CD4-positive, alpha-beta T cell treated with Interleukin-1 beta for 1 hour (primary cell): ENCODE measurements at regions not wholly inside any gene's neighbourhood (a gene's known extent, or its start where the extent isn't known, plus 50 kb on each side); places are given as distances from the start of the nearest gene placed in this dataset.

Experiments used
- DNase-seq, 2 donors: peaks; one replicate each; pipeline ENCODE4 v3.0.0-alpha.2; 2020 to 2022

DNA sequence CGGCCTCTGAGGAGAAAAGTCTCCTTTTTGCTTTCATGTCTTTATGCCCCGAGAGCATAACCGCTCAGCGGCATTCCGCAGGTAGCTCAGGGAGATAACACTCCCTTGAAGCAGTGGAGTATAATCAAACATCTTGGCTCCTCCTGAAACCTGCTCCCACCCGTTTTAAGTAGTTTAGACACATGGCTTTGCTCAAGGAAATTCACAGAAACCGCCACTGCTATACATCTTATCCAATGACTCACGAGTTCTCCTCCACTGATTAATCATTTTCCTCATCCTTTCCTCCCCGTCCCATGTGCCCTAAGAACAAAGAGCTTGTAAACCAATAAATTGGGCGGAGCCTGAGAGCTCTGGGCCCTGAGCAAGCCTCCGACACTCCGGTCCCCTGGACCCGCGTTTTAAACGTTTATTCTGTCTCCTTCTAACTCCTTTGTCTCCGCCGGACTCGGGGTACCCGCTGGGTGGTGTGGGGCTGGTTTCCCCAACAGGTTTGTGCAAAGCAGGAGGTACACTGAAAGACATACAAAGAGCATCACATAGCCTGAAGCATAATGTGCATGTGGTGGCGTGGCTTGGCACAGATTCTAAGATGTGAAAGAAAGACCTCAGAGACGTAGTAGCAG, 401.2 kb downstream of the TLL1 start:
- DNase-seq = no peak

DNA sequence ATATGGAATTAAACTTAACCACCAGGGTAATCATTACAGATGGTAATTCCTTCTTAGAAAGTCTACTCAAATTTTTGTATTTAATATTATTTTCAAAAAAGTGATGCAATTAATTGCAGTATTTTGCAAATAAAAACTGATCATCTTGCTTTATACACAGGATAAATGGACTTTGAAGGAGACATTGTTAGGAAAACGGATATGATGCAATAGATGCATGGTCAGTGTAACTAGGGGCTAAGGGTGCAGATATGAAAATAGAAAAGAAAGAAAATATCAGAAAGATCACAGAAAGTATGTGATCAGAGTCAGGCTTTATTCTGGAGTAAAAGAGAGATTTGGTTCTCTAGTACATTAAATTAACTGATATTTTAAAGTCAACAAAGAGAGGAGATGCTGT, 401.7 kb downstream of the TLL1 start:
- no peak for DNase-seq

- no peak for DNase-seq
Measured at GRCh38 chr4:166277401-166277800, 404.4 kb downstream of the TLL1 start.

GRCh38 chr4:166277853-166278252, 404.8 kb downstream of the TLL1 start:
- no peak for DNase-seq

GRCh38 chr4:166279261-166279660, 406.2 kb downstream of the TLL1 start:
- no peak for DNase-seq

GRCh38 chr4:166280642-166281041, 407.6 kb downstream of the TLL1 start:
- no peak for DNase-seq

- DNase-seq = no peak
Measured at GRCh38 chr4:166282081-166282770, 409.2 kb downstream of the TLL1 start.

- no peak for DNase-seq
Measured at GRCh38 chr4:166284221-166284620, 411.2 kb downstream of the TLL1 start.

GRCh38 chr4:166290426-166290825, 417.4 kb downstream of the TLL1 start:
- DNase-seq = no peak

- DNase-seq = no peak
Measured at GRCh38 chr4:166293556-166293955, 420.5 kb downstream of the TLL1 start.

GRCh38 chr4:166301266-166301665, 428.2 kb downstream of the TLL1 start:
- no peak for DNase-seq

GRCh38 chr4:166308647-166309046, 435.6 kb downstream of the TLL1 start:
- DNase-seq = no peak

DNA sequence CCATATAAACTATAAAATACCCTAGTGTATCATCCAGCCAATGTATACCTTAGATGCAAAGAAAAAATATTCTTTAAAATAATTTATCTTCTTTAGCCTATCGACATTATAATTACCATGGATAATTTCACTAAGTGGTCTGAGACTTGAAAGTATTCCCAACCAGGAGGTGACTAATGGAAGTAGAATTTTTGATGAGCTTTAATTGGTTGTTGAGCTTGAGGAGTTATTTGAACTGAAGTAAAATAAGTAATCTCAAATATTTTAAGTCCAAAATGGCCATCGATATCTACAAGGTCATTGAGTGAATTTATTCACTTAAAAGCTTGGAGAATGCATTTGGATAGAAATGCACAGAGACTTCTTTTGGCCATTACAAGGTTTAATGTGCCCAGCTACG, 436.2 kb downstream of the TLL1 start:
- no peak for DNase-seq

DNA sequence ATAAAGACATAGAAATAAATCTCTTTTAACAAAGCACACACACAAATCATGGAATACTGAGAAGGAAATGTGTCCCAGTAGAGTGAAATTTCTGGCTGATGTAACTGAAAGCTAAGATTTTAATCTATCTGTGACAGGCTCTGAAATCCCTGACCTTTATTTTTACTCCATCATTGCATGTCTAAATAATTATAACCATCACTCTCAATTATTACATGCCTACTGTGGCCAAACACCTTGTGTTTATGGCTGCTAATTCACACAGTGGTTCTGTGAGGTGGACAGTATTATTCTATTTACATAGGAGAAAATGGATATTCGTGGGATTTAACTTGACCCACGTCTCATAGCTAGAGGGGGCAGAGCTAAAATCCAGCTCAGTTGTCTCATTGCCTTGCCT, 438.1 kb downstream of the TLL1 start:
- DNase-seq = no peak

- no peak for DNase-seq
Measured at GRCh38 chr4:166312166-166312565, 439.1 kb downstream of the TLL1 start.

- no peak for DNase-seq
Measured at GRCh38 chr4:166314902-166315301, 441.9 kb downstream of the TLL1 start.

- no peak for DNase-seq
Measured at GRCh38 chr4:166315721-166316467, 442.9 kb downstream of the TLL1 start.

GRCh38 chr4:166318810-166319525, 445.9 kb downstream of the TLL1 start:
- no peak for DNase-seq

DNA sequence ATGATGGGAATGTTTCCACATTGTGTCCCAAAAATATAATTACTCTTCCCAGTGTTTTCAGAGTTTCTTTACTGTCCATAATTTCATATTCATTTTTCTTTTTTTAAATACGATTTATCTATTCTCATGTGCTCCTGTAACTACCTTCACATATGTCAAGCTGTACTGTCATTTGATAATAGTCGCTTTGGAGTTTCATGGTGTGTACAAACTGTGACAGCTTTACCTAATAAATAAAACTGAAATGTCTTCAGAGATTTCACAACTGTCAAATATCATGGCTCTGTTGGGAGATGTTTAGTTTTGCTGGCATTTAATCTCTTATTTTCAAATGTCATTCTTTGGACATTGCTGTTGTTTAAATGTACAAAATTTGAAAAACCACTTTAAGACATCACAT, 450.2 kb downstream of the TLL1 start:
- DNase-seq = no peak

DNA sequence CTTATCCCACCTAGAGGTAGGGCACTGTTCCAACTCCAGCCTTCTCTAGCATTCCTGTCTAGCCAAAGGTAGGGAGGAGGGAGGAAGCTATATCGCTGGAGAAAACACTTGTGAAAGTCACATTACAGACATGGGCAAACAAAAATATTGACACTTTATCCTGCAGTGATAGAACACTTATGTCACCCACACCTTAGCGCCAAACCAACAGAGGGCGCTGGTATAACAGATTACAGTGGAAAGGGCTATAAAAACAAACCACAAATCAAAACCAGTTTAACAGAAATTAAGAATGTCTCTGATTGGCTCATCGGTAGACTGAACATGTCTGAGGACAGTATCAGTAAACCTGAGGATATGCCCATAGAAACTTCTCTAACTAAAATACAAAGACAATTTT, 451.3 kb downstream of the TLL1 start:
- no peak for DNase-seq

DNA sequence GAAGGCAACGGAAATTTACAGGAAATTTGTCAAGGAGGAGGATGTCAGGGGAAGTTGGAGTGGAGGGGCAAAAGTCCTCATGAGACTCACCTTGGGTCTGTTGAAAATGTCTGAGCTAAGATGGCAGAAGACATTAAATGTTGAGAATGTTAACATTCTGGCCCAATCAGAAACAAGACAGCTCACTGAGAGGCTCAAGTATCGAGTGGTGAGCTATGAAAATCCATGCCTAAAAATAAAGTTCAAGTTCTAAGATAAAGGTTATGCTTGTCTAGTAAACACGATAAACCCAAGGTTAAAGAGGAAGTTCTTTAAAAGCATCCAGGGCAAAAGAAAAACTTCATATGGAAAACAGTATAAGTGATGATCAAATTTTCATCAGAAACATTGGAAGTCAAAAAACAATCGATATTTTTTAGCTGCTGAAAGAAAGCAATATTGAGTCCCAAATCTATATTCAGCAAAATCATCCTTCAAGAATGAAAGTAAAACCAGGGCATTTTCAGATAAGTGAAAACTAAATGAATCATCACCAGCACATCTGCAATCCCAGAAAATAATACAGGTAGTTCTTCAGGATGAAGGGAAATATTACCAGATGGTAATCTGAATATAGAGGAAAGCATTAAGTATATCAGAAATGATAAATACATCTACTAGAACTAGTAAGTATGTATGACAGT, 462.4 kb downstream of the TLL1 start:
- DNase-seq = no peak

DNA sequence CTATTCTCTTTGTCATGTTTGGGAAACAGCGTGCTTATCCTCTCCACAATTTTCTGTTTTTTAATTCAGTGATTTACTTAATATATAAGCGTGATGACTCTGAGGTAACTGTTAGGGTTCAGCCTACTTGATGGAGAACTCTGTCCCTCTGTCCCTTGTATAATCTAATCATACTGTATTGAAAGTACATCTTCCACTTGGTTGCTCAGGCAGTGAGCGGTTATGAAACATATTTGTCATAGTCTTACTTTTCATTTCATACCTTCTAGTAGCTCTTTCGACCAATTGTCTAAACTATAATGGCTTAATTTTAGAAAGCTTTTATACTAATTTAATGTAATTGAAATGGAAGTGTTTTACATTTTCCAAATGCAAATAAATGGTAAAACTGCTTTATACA, 469.0 kb downstream of the TLL1 start:
- DNase-seq = no peak

DNA sequence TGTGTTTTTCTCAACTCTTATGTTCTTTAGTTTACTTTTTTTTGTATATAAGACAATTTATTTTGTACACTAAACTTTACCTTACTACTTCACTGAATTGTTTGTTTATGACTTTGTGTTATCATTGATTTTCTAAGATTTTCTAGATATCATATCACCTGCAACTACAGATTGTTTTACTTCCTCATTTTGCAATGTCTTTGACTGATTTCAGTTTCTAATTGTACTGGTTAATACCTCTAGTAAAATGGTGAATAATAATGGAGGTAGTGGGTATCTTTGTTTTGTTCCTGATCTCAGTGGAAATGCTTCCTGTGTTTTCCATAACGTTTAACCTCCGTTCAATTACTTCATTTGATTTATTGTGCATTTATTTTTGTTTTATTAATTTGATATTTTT, 490.2 kb downstream of the TLL1 start:
- DNase-seq = no peak
